SK-N-SH (cell line): ENCODE measurements at regions not wholly inside any gene's neighbourhood (a gene's known extent, or its start where the extent isn't known, plus 50 kb on each side); places are given as distances from the start of the nearest gene placed in this dataset.

ENCODE experiments used
- CTCF ChIA-PET: fragments of 300-600, 350-600 bp; formaldehyde crosslinking; extraction: SDS; loops from one replicate; lab custom pipeline; 2021; lab: Yijun Ruan, JAX
- POLR2A ChIA-PET: fragments of 350-600 bp; sonication (Branson Sonifier 250); formaldehyde crosslinking; extraction: SDS; loops from one replicate; lab custom pipeline; 2020; ENCODE audit warnings: antibody characterized with exemption, inconsistent platforms; lab: Yijun Ruan, JAX
- DNase-seq: peaks from one replicate; pipeline ENCODE4 v3.0.0; 2012
- H2AFZ ChIP-seq: fragments of 200-600 bp; sonication (generic); 2 replicates; pipeline ENCODE4 v1.8.1; 2016; ENCODE audit warnings: antibody characterized with exemption, mild to moderate bottlenecking, low read depth
- H3F3A ChIP-seq: fragments of 200-600 bp; sonication (generic); replicated peaks from 2 replicates; pipeline ENCODE3; 2016; ENCODE audit warnings: antibody characterized with exemption, mild to moderate bottlenecking; ENCODE audit not compliant: insufficient read depth
- H3K27ac ChIP-seq, 2 experiments: fragments of 200-500 bp in 1 of 2; fragments of 200-600 bp in 1 of 2; sonication (Bioruptor generic) in 1 of 2; sonication (generic), shearing (Covaris generic) in 1 of 2; 2 replicates each; pipeline versions ENCODE4 v1.5.1 to v1.6.1; 2014 to 2016; ENCODE audit warnings: low read depth in 2 of 2, inconsistent platforms in 1 of 2, low read length in 1 of 2, mild to moderate bottlenecking in 1 of 2, mixed read lengths in 1 of 2
- H3K27me3 ChIP-seq: fragments of 200-600 bp; sonication (generic), shearing (Covaris generic); 2 replicates; pipeline ENCODE4 v1.6.1; 2016; ENCODE audit warnings: mixed run types; ENCODE audit not compliant: insufficient read depth
- H3K36me3 ChIP-seq, 2 experiments: fragments of 200-500 bp in 1 of 2; fragments of 200-600 bp in 1 of 2; sonication (Bioruptor generic) in 1 of 2; sonication (generic) in 1 of 2; replicated peaks in 1 of 2; 2 replicates each; pipeline versions ENCODE3 to v1.5.1; 2014 to 2016; ENCODE audit warnings: low read length in 1 of 2, mild to moderate bottlenecking in 1 of 2; ENCODE audit not compliant: insufficient read depth in 2 of 2, control insufficient read depth in 1 of 2
- H3K4me1 ChIP-seq, 2 experiments: fragments of 200-500 bp in 1 of 2; fragments of 200-600 bp in 1 of 2; sonication (Bioruptor generic) in 1 of 2; sonication (generic), shearing (Covaris generic) in 1 of 2; 2 replicates each; pipeline versions ENCODE4 v1.5.1 to v1.6.1; 2014 to 2016; ENCODE audit warnings: low read depth in 1 of 2, low read length in 1 of 2, mixed run types in 1 of 2; ENCODE audit not compliant: insufficient read depth in 2 of 2, control insufficient read depth in 1 of 2
- H3K4me2 ChIP-seq: fragments of 200-600 bp; sonication (generic), shearing (Covaris generic); 2 replicates; pipeline ENCODE4 v1.6.1; 2017; ENCODE audit warnings: mixed run types
- H3K4me3 ChIP-seq, 2 experiments: fragments of 200-500 bp in 1 of 2; fragments of 200-600 bp in 1 of 2; sonication (Bioruptor generic) in 1 of 2; sonication (generic), shearing (Covaris generic) in 1 of 2; 2 replicates each; pipeline versions ENCODE4 v1.5.1 to v1.8.1; 2014 to 2016; ENCODE audit warnings: low read depth in 2 of 2, inconsistent platforms in 1 of 2, low read length in 1 of 2, mild to moderate bottlenecking in 1 of 2, mixed read lengths in 1 of 2, moderate library complexity in 1 of 2
- H3K79me2 ChIP-seq: fragments of 200-600 bp; sonication (generic); 2 replicates; pipeline ENCODE4 v1.8.1; 2017; ENCODE audit warnings: mild to moderate bottlenecking; ENCODE audit not compliant: insufficient read depth
- H3K9ac ChIP-seq: fragments of 200-600 bp; sonication (generic); 2 replicates; pipeline ENCODE4 v1.6.1; 2017; ENCODE audit warnings: mixed run types
- H3K9me2 ChIP-seq: fragments of 200-600 bp; sonication (generic); 2 replicates; pipeline ENCODE4 v1.6.1; 2017; ENCODE audit warnings: mixed run types
- H3K9me3 ChIP-seq: fragments of 200-600 bp; sonication (generic); 2 replicates; pipeline ENCODE4 v1.6.1; 2017; ENCODE audit warnings: mixed run types, mild to moderate bottlenecking, moderate library complexity
- H4K20me1 ChIP-seq: fragments of 200-600 bp; sonication (generic); 2 replicates; pipeline ENCODE4 v1.6.1; 2017; ENCODE audit warnings: mild to moderate bottlenecking, mixed run types; ENCODE audit not compliant: insufficient read depth
- CHD2 ChIP-seq: fragments of 150-350 bp; IDR thresholded peaks from 2 replicates; pipeline ENCODE4 v1.6.1; 2018; ENCODE audit warnings: low read length; ENCODE audit not compliant: partially characterized antibody
- GABPA ChIP-seq: IDR thresholded peaks from 2 replicates; pipeline ENCODE4 v1.4.0; 2012; ENCODE audit warnings: low read depth, mild to moderate bottlenecking
- IRF3 ChIP-seq: fragments of 150-350 bp; IDR thresholded peaks from 2 replicates; pipeline ENCODE4 v1.6.1; 2016; ENCODE audit warnings: mild to moderate bottlenecking, low read depth, low read length
- MXI1 ChIP-seq: IDR thresholded peaks from 2 replicates; pipeline ENCODE4 v1.6.1; 2012; ENCODE audit warnings: mild to moderate bottlenecking, low read depth, low read length, improper control_type of control experiment
- NRF1 ChIP-seq: IDR thresholded peaks from 2 replicates; pipeline ENCODE4 v1.6.1; 2012; ENCODE audit warnings: low read depth, mild to moderate bottlenecking, low read length
- RCOR1 ChIP-seq: fragments of 150-350 bp; IDR thresholded peaks from 2 replicates; pipeline ENCODE4 v1.6.1; 2017; ENCODE audit warnings: antibody characterized with exemption, low read length
- RFX5 ChIP-seq: IDR thresholded peaks from 2 replicates; pipeline ENCODE4 v1.6.1; 2012; ENCODE audit warnings: mild to moderate bottlenecking, improper control_type of control experiment, low read length
- SMC3 ChIP-seq: IDR thresholded peaks from 2 replicates; pipeline ENCODE4 v1.6.1; 2012; ENCODE audit warnings: low read depth, low read length, improper control_type of control experiment
- USF1 ChIP-seq: IDR thresholded peaks from 2 replicates; pipeline ENCODE4 v1.4.0; 2012; ENCODE audit warnings: low read depth, borderline replicate concordance
- WGBS: methylation state at CpG from one replicate; pipeline ENCODE4 v1.1.6; 2017; ENCODE audit warnings: low lambda C conversion rate; 5-methylcytosine and 5-hydroxymethylcytosine counted together
- TF ChIP-seq, protein P1 (sequence below): IDR thresholded peaks from 2 replicates; pipeline ENCODE4 v1.4.0; 2012; ENCODE audit warnings: low read depth
- TF ChIP-seq, protein P2 (sequence below): IDR thresholded peaks from 2 replicates; pipeline ENCODE4; 2012
- TF ChIP-seq, protein P3 (sequence below): fragments of 150-350 bp; IDR thresholded peaks from 2 replicates; pipeline ENCODE4 v1.6.1; 2017; ENCODE audit warnings: antibody characterized with exemption, low read length, low read depth, borderline replicate concordance

DNA sequence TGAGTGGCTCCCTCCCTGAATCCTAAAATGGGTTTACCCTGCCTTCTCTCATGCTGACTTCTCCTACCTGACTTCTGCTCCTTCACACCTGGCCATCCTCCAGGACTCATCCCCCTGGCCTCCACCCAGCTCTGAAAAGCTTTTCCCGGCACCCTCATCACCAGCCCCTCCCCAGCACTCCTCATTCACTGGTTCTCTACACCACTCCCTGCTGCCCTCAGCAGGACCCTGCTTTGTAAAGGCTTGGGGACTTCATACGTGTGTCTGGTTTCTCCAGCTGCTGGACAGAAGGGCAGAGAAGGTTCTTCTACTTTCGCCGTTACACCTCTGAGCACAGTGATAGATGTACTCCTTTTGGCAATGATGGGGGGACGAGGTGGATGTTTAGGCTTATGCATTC is 184.9 kb upstream of the UBE3A start (continued):
- TF ChIP-seq IRF3, result no peak
- TF ChIP-seq, protein P1, sequence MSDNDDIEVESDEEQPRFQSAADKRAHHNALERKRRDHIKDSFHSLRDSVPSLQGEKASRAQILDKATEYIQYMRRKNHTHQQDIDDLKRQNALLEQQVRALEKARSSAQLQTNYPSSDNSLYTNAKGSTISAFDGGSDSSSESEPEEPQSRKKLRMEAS, result no peak

DNA sequence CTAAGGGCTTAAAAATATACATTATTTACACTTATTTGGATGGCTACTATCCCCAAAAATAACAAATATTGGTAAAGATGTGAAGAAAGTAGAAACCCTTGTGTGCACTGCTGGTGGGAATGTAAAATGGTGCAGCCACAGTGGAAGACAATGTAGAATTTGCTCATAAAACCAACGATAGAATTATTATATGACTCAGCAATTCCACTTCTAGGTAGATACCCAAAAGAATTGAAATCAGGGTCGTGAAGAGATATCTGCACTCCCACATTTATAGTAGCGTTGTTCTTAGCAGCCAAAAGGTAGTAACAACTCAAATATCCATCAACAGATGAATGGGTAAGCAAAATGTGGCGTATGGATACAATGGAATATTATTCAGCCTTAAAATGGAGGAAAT is 181.6 kb upstream of the UBE3A start:
- H3K79me2 ChIP-seq, result no peaks in the 10 kb centered on the region
- H3K9ac ChIP-seq, result no peak overlapping the region
- POLR2A ChIA-PET, result no interaction called here
- H3K4me3 ChIP-seq, result no peak overlapping the region
- no peak overlapping the region for H3K27ac ChIP-seq
- TF ChIP-seq RCOR1 (no peak), CHD2 (no peak), GABPA (no peak), SMC3 (no peak), RFX5 (no peak)
- no peaks in the 10 kb centered on the region for H3K4me1 ChIP-seq
- no peaks in the 10 kb centered on the region for H3K9me3 ChIP-seq
- no peaks in the 10 kb centered on the region for H3F3A ChIP-seq
- H3K9me2 ChIP-seq, result no peaks in the 10 kb centered on the region
- no peaks in the 10 kb centered on the region for H4K20me1 ChIP-seq
- H2AFZ ChIP-seq, result no peak overlapping the region
- no peaks in the 10 kb centered on the region for H3K27me3 ChIP-seq
- H3K4me2 ChIP-seq, result no peak overlapping the region
- CTCF ChIA-PET, result no interaction called here
- H3K36me3 ChIP-seq, result no peaks in the 10 kb centered on the region
- WGBS, result 23% methylated on average over 4 of the region's 4 CpGs
- DNase-seq, result no peak

DNA sequence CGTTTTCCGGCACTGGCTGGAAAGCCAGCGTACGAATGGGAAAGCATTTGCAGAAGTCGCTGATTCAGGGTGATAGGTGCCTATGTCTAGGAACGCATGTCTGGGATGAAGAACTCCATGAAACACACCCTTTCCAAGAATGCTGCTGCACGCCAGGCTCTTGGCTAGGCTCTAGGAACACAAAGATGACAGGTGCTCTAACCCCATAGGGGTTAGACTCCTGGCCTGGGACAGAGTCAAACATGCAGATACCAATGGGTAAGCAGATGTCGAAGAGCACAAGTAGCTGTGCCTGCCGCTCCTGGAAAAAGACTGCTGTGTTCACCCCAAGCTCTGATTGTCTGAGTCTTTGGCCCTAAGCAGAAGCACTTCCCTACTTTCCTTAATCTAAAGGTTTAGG is 180.9 kb upstream of the UBE3A start:
- no peaks in the 10 kb centered on the region for H4K20me1 ChIP-seq
- no peaks in the 10 kb centered on the region for H3K9me3 ChIP-seq
- no peaks in the 10 kb centered on the region for H3K36me3 ChIP-seq
- TF ChIP-seq RFX5 (no peak), MXI1 (no peak), USF1 (no peak), NRF1 (no peak)
- TF ChIP-seq, protein P2, sequence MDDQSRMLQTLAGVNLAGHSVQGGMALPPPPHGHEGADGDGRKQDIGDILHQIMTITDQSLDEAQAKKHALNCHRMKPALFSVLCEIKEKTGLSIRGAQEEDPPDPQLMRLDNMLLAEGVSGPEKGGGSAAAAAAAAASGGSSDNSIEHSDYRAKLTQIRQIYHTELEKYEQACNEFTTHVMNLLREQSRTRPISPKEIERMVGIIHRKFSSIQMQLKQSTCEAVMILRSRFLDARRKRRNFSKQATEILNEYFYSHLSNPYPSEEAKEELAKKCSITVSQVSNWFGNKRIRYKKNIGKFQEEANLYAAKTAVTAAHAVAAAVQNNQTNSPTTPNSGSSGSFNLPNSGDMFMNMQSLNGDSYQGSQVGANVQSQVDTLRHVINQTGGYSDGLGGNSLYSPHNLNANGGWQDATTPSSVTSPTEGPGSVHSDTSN, result no peak
- TF ChIP-seq, protein P3, sequence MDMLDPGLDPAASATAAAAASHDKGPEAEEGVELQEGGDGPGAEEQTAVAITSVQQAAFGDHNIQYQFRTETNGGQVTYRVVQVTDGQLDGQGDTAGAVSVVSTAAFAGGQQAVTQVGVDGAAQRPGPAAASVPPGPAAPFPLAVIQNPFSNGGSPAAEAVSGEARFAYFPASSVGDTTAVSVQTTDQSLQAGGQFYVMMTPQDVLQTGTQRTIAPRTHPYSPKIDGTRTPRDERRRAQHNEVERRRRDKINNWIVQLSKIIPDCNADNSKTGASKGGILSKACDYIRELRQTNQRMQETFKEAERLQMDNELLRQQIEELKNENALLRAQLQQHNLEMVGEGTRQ, result no peak
- H2AFZ ChIP-seq, result no peak overlapping the region
- no peaks in the 10 kb centered on the region for H3K79me2 ChIP-seq
- no peak overlapping the region for H3K4me2 ChIP-seq
- H3K4me3 ChIP-seq, result no peak overlapping the region
- no peaks in the 10 kb centered on the region for H3K4me1 ChIP-seq
- H3K27ac ChIP-seq, result no peak overlapping the region
- H3K9ac ChIP-seq, result no peak overlapping the region
- no peak for DNase-seq
- POLR2A ChIA-PET, result no interaction called here
- no peaks in the 10 kb centered on the region for H3F3A ChIP-seq
- no peaks in the 10 kb centered on the region for H3K9me2 ChIP-seq
- H3K27me3 ChIP-seq, result no peaks in the 10 kb centered on the region
- 67% methylated on average over 7 of the region's 9 CpGs for WGBS
- CTCF ChIA-PET, result no interaction called here
